ENCODE measurements at regions not wholly inside any gene's neighbourhood (a gene's known extent, or its start where the extent isn't known, plus 50 kb on each side); places are given as distances from the start of the nearest gene placed in this dataset.

DNA sequence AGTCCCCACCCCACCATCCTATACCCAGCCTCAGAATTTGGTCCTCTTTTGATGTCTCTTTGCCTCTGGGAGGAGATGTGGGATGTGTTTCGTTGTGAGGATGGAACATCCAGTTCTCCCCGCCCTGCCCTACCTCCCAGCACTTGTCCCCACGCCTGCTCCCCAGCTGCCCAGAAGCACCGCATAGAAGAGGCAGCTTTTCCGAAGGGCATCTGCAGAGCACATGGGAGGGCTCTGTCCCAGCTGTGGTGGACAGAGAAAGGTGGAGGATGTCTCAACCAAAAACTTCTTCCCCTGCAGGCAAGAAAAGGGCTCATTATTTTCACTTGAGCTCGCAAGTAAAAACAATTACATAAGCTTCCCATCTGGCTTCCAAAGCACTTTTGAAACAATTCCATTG lies 302.6 kb downstream of the PCNX1 start:
- TF ChIP-seq TAF1 (conservative IDR thresholded peaks at IDR 0.05) = no peak
- TF ChIP-seq YY1 (IDR thresholded peaks at IDR 0.05) = no peak
- TF ChIP-seq, protein P1, sequence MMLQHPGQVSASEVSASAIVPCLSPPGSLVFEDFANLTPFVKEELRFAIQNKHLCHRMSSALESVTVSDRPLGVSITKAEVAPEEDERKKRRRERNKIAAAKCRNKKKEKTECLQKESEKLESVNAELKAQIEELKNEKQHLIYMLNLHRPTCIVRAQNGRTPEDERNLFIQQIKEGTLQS (IDR thresholded peaks at IDR 0.05) = no peak
- no peak for TF ChIP-seq FOXA1 (IDR thresholded peaks at IDR 0.05)
- no peak for TF ChIP-seq FOXA2 (IDR thresholded peaks at IDR 0.05)
- TF ChIP-seq, protein P2, sequence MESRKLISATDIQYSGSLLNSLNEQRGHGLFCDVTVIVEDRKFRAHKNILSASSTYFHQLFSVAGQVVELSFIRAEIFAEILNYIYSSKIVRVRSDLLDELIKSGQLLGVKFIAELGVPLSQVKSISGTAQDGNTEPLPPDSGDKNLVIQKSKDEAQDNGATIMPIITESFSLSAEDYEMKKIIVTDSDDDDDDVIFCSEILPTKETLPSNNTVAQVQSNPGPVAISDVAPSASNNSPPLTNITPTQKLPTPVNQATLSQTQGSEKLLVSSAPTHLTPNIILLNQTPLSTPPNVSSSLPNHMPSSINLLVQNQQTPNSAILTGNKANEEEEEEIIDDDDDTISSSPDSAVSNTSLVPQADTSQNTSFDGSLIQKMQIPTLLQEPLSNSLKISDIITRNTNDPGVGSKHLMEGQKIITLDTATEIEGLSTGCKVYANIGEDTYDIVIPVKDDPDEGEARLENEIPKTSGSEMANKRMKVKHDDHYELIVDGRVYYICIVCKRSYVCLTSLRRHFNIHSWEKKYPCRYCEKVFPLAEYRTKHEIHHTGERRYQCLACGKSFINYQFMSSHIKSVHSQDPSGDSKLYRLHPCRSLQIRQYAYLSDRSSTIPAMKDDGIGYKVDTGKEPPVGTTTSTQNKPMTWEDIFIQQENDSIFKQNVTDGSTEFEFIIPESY (IDR thresholded peaks at IDR 0.05) = no peak
- TF ChIP-seq, protein P3, sequence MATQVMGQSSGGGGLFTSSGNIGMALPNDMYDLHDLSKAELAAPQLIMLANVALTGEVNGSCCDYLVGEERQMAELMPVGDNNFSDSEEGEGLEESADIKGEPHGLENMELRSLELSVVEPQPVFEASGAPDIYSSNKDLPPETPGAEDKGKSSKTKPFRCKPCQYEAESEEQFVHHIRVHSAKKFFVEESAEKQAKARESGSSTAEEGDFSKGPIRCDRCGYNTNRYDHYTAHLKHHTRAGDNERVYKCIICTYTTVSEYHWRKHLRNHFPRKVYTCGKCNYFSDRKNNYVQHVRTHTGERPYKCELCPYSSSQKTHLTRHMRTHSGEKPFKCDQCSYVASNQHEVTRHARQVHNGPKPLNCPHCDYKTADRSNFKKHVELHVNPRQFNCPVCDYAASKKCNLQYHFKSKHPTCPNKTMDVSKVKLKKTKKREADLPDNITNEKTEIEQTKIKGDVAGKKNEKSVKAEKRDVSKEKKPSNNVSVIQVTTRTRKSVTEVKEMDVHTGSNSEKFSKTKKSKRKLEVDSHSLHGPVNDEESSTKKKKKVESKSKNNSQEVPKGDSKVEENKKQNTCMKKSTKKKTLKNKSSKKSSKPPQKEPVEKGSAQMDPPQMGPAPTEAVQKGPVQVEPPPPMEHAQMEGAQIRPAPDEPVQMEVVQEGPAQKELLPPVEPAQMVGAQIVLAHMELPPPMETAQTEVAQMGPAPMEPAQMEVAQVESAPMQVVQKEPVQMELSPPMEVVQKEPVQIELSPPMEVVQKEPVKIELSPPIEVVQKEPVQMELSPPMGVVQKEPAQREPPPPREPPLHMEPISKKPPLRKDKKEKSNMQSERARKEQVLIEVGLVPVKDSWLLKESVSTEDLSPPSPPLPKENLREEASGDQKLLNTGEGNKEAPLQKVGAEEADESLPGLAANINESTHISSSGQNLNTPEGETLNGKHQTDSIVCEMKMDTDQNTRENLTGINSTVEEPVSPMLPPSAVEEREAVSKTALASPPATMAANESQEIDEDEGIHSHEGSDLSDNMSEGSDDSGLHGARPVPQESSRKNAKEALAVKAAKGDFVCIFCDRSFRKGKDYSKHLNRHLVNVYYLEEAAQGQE (IDR thresholded peaks at IDR 0.05) = no peak
- TF ChIP-seq, protein P4, sequence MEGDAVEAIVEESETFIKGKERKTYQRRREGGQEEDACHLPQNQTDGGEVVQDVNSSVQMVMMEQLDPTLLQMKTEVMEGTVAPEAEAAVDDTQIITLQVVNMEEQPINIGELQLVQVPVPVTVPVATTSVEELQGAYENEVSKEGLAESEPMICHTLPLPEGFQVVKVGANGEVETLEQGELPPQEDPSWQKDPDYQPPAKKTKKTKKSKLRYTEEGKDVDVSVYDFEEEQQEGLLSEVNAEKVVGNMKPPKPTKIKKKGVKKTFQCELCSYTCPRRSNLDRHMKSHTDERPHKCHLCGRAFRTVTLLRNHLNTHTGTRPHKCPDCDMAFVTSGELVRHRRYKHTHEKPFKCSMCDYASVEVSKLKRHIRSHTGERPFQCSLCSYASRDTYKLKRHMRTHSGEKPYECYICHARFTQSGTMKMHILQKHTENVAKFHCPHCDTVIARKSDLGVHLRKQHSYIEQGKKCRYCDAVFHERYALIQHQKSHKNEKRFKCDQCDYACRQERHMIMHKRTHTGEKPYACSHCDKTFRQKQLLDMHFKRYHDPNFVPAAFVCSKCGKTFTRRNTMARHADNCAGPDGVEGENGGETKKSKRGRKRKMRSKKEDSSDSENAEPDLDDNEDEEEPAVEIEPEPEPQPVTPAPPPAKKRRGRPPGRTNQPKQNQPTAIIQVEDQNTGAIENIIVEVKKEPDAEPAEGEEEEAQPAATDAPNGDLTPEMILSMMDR (IDR thresholded peaks at IDR 0.05; ENCODE audit: low read depth, low read length, missing input control) = no peak

DNA sequence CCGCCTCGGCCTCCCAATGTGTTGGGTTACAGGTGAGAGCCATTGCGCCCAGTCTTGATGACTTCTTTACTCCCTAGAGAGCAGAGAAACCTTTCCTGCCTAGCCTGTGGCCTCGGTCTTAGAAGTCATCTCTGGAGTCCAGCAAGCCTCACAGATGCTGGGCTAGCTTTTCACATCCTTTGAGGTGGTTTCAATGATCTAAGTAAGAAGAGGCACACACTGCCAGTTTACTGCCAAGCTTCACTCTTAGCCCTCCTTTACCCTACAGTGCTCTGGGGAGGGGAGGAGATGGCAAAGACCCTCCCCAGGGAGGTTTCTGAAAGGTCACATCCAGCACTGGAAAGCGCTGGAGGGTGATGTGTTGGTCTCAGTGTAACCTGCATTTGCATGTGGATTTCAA lies 304.8 kb downstream of the PCNX1 start:
- 91% methylated on average over 5 of the region's 5 CpGs for WGBS

More for the DNA sequence above, 302.6 kb downstream of the PCNX1 start:
- Histone ChIP-seq H3K4me3 (ENCODE audit: low read depth in 1 of 3, low read length in 3 of 3) (no peak overlapping the region), H3K36me3 (ENCODE audit: control insufficient read depth in 4 of 4, insufficient read depth in 3 of 4, low read depth in 1 of 4, low read length in 3 of 4) (no peaks in the 10 kb centered on the region), H3K27ac (ENCODE audit: low read depth in 1 of 2, low read length in 2 of 2) (no peak overlapping the region), H3K4me1 (ENCODE audit: control insufficient read depth in 4 of 4, insufficient read depth in 4 of 4, low read length in 3 of 4) (no peaks in the 10 kb centered on the region), H3K9me3 (ENCODE audit: control insufficient read depth in 4 of 4, low read length in 3 of 4) (no peaks in the 10 kb centered on the region), H3K9ac (ENCODE audit: low read depth in 1 of 2, low read length in 2 of 2) (no peak overlapping the region), H3K27me3 (ENCODE audit: control insufficient read depth in 4 of 4, insufficient read depth in 4 of 4, low read length in 3 of 4) (no peaks in the 10 kb centered on the region)
- WGBS = 90% methylated on average over 6 of the region's 6 CpGs
- DNase-seq (ENCODE audit: low spot score) = no peak

DNA sequence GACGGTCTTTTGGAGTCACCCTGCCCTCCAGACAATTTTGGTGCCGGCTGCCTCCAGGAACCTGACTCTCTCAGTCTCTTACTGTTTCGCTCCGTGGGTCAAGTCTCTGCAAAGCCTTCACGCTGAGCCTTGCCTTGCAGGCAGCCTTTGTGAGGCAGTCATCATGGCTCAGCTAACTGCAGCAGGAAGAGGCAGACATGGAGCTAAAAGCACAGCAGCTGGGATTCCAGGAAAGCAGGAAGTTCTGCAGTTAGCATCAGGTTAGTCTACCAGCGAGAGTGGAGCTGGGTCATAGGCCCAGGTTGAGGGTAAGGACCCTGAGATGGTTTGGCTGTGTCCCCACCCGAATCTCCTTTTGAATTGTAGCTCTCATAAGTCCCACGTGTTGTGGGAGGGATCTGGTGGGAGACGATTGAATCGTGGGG lies 305.4 kb downstream of the PCNX1 start:
- no peaks in the 10 kb centered on the region for H3K4me1 ChIP-seq (ENCODE audit: control insufficient read depth in 4 of 4, insufficient read depth in 4 of 4, low read length in 3 of 4)
- H3K27ac ChIP-seq (ENCODE audit: low read depth in 1 of 2, low read length in 2 of 2) = no peak overlapping the region
- no peak for DNase-seq (ENCODE audit: low spot score)
- no peaks in the 10 kb centered on the region for H3K9me3 ChIP-seq (ENCODE audit: control insufficient read depth in 4 of 4, low read length in 3 of 4)
- no peak overlapping the region for H3K9ac ChIP-seq (ENCODE audit: low read depth in 1 of 2, low read length in 2 of 2)
- H3K4me3 ChIP-seq (ENCODE audit: low read depth in 1 of 3, low read length in 3 of 3) = no peak overlapping the region
- 72% methylated on average over 10 of the region's 10 CpGs for WGBS
- no peaks in the 10 kb centered on the region for H3K36me3 ChIP-seq (ENCODE audit: control insufficient read depth in 4 of 4, insufficient read depth in 3 of 4, low read depth in 1 of 4, low read length in 3 of 4)
- no peaks in the 10 kb centered on the region for H3K27me3 ChIP-seq (ENCODE audit: control insufficient read depth in 4 of 4, insufficient read depth in 4 of 4, low read length in 3 of 4)
- TF ChIP-seq JUND (IDR thresholded peaks at IDR 0.05) = no peak
- TF ChIP-seq FOXA1 (IDR thresholded peaks at IDR 0.05) = no peak
- TF ChIP-seq EGR1 (IDR thresholded peaks at IDR 0.05; ENCODE audit: low read depth in 2 of 2) = no peak
- TF ChIP-seq TAF1 (conservative IDR thresholded peaks at IDR 0.05) = no peak
- TF ChIP-seq RAD21 (IDR thresholded peaks at IDR 0.05) = no peak
- TF ChIP-seq FOXA2 (IDR thresholded peaks at IDR 0.05) = no peak
- TF ChIP-seq, protein P5, sequence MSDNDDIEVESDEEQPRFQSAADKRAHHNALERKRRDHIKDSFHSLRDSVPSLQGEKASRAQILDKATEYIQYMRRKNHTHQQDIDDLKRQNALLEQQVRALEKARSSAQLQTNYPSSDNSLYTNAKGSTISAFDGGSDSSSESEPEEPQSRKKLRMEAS (IDR thresholded peaks at IDR 0.05) = no peak
- TF ChIP-seq, protein P2 (IDR thresholded peaks at IDR 0.05) = no peak
- TF ChIP-seq, protein P3 (IDR thresholded peaks at IDR 0.05) = no peak

More for the DNA sequence above, 304.8 kb downstream of the PCNX1 start:
- H3K9ac ChIP-seq (ENCODE audit: low read depth in 1 of 2, low read length in 2 of 2) = no peak overlapping the region
- H3K9me3 ChIP-seq (ENCODE audit: control insufficient read depth in 4 of 4, low read length in 3 of 4) = no peaks in the 10 kb centered on the region
- H3K4me1 ChIP-seq (ENCODE audit: control insufficient read depth in 4 of 4, insufficient read depth in 4 of 4, low read length in 3 of 4) = no peaks in the 10 kb centered on the region
- no peaks in the 10 kb centered on the region for H3K36me3 ChIP-seq (ENCODE audit: control insufficient read depth in 4 of 4, insufficient read depth in 3 of 4, low read depth in 1 of 4, low read length in 3 of 4)
- TF ChIP-seq TAF1 (conservative IDR thresholded peaks at IDR 0.05) (no peak), FOXA2 (IDR thresholded peaks at IDR 0.05) (no peak), HNF4A (conservative IDR thresholded peaks at IDR 0.05) (no peak)
- H3K27me3 ChIP-seq (ENCODE audit: control insufficient read depth in 4 of 4, insufficient read depth in 4 of 4, low read length in 3 of 4) = no peaks in the 10 kb centered on the region
- no peak overlapping the region for H3K4me3 ChIP-seq (ENCODE audit: low read depth in 1 of 3, low read length in 3 of 3)
- no peak for DNase-seq (ENCODE audit: low spot score)
- H3K27ac ChIP-seq (ENCODE audit: low read depth in 1 of 2, low read length in 2 of 2) = no peak overlapping the region
